ENCODE measurements at regions not wholly inside any gene's neighbourhood (a gene's known extent, or its start where the extent isn't known, plus 50 kb on each side); places are given as distances from the start of the nearest gene placed in this dataset.

- no peak overlapping the region for H4K5ac ChIP-seq (ENCODE audit: insufficient read length, low read depth, low read length)
- H3K79me2 ChIP-seq (ENCODE audit: insufficient read depth, low read length): no peaks in the 10 kb centered on the region
- Mint-ChIP-seq H3K27ac (no peak overlapping the region), H3K4me1 (peaks cover 0 to 4% of the 10 kb centered on the region in 2 experiments; a peak in 2 of 4 replicates), H3K36me3 (ENCODE audit: insufficient read depth in 1 of 3, low read depth in 3 of 3) (peaks cover 2 to 4% (median 3%) of the 10 kb centered on the region in 3 experiments), H3K9me3 (peaks cover 5 to 9% of the 10 kb centered on the region in 2 experiments), H3K4me3 (no peak overlapping the region), H3K27me3 (ENCODE audit: low read depth) (no peaks in the 10 kb centered on the region)
- no peak overlapping the region for H2AFZ ChIP-seq (ENCODE audit: low read length)
- no peak overlapping the region for H3K18ac ChIP-seq (ENCODE audit: insufficient read length, low read depth, low read length)
- no peak overlapping the region for H3K23ac ChIP-seq (ENCODE audit: insufficient read length, low read depth, low read length)
- no peak for TF ChIP-seq CTCF (conservative IDR thresholded peaks at IDR 0.05)
- no peaks in the 10 kb centered on the region for H3K79me1 ChIP-seq (ENCODE audit: insufficient read depth, low read depth, low read length, poor library complexity, severe bottlenecking)
- no peak overlapping the region for H4K8ac ChIP-seq (replicated peaks; ENCODE audit: insufficient read length, low read depth, low read length)
- no peak overlapping the region for H3K14ac ChIP-seq (ENCODE audit: insufficient read depth, low read length)
- H3K27ac ChIP-seq (ENCODE audit: insufficient read length, low read depth, low read length): no peak overlapping the region
- H2BK12ac ChIP-seq (ENCODE audit: insufficient read length, low read depth, low read length): no peak overlapping the region
- 100% methylated on average over 1 of the region's 5 CpGs for WGBS (ENCODE audit: extremely low coverage, insufficient read length, low lambda C conversion rate)
- H3K56ac ChIP-seq (ENCODE audit: insufficient read length, low read depth, low read length): no peak overlapping the region
- no peaks in the 10 kb centered on the region for H3K23me2 ChIP-seq (ENCODE audit: insufficient read length, low read depth, low read length, poor library complexity, severe bottlenecking)
- H2BK120ac ChIP-seq (ENCODE audit: low read depth, low read length, poor library complexity, severe bottlenecking): no peak overlapping the region
- no peak overlapping the region for H2BK15ac ChIP-seq (ENCODE audit: low read depth, low read length)
- H2BK20ac ChIP-seq (ENCODE audit: low read depth, low read length, poor library complexity, severe bottlenecking): no peak overlapping the region
- H2BK5ac ChIP-seq (ENCODE audit: insufficient read length, low read length): no peak overlapping the region
- no peaks in the 10 kb centered on the region for H3K9me3 ChIP-seq (ENCODE audit: control insufficient read depth, low read depth, low read length)
- no peak overlapping the region for H3K9ac ChIP-seq (ENCODE audit: extremely low read depth, insufficient read length, low read length)
- no peaks in the 10 kb centered on the region for H3K27me3 ChIP-seq (ENCODE audit: insufficient read depth, low read length)
- H4K20me1 ChIP-seq (ENCODE audit: control insufficient read depth, insufficient read depth, insufficient read length): no peaks in the 10 kb centered on the region
- H3K4ac ChIP-seq (ENCODE audit: low read depth, low read length): no peak overlapping the region
- H4K91ac ChIP-seq (ENCODE audit: insufficient read length, low read depth, low read length): no peak overlapping the region
- no peak overlapping the region for H3K4me2 ChIP-seq (ENCODE audit: insufficient read depth, insufficient read length, low read length)
- DNase-seq: no peak
- no peak overlapping the region for H3T11ph ChIP-seq (ENCODE audit: low read length)
- H2AK5ac ChIP-seq (ENCODE audit: insufficient read length, low read length): no peak overlapping the region
- no peaks in the 10 kb centered on the region for H3K4me1 ChIP-seq (ENCODE audit: insufficient read depth, low read length)
Measured at GRCh38 chr3:21260507-21260906, 490.5 kb downstream of the ZNF385D start.

Measured in H9 (cell line).